ENCODE measurements at regions not wholly inside any gene's neighbourhood (a gene's known extent, or its start where the extent isn't known, plus 50 kb on each side); places are given as distances from the start of the nearest gene placed in this dataset.

DNA sequence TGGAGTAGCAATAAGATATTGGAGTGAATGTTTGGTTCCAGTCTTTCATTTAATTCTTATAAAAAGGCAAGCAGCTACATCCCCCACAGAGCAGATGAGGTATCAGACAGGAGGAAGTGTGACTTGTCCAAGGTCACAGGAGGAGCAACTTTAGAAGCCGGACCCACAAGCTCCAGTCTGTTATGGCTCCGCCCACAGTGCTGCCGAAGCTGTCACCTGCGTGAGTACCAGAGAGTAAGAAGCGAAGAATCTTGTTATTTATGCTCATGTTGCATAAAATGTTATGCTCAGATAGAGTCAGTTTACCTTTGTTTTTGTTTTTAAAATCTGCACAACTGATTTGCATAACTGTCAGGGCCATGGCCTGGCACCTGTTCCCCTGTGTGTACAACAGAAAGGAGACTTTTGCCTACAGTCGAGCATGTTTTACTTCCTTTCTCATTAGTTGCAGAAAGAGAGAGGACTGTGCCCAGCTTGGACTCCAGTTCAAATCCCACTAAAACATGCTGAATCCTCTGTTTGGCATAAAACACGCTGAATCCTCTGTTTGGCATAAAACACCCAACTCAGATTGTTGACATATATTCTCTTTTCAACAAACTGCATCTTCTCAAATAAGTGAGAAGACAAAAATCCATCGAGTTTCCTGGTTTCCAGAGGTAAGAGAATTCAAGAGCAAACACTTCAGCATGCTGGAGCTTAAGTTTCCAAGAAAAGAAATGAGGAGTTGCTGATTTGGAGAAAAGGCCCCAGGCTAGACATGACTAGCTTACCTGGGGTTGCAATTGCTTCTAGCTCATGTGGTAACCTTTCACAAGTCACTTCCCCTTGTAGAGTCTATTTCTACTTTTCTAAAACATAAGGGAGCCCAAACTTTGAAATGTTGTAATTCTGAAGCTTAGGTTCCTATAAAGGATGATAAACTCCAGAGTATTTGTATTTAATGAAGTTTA lies 409.8 kb upstream of the ZMIZ1 start:
- TF ChIP-seq EZH2 (IDR thresholded peaks at IDR 0.05), result no peak
- no peak for TF ChIP-seq POLR2AphosphoS5 (IDR thresholded peaks at IDR 0.05; ENCODE audit: borderline replicate concordance, low read depth, low read length)

Data from SK-N-MC (cell line).